ENCODE measurements at regions not wholly inside any gene's neighbourhood (a gene's known extent, or its start where the extent isn't known, plus 50 kb on each side); places are given as distances from the start of the nearest gene placed in this dataset.

GRCh38 chr13:53197424-53197823 lies 168.8 kb downstream of the OLFM4 start:
- Histone ChIP-seq H3K27ac (ENCODE audit: low read depth, low read length, poor library complexity, severe bottlenecking) (no peak overlapping the region), H3K4me1 (ENCODE audit: insufficient read depth, low read length, poor library complexity, severe bottlenecking) (no peaks in the 10 kb centered on the region), H3K4me3 (ENCODE audit: low read depth, low read length, poor library complexity, severe bottlenecking) (no peak overlapping the region), H3K36me3 (ENCODE audit: insufficient read depth, low read length, poor library complexity, severe bottlenecking) (no peaks in the 10 kb centered on the region), H3K9me3 (ENCODE audit: low read depth, low read length, poor library complexity, severe bottlenecking) (no peaks in the 10 kb centered on the region), H3K27me3 (replicated peaks; ENCODE audit: insufficient read depth, low read depth, low read length, poor library complexity) (no peaks in the 10 kb centered on the region)
- ChIA-PET POLR2A (ENCODE audit: low non-redundant PET) (no interaction called here), CTCF (interaction anchor here (0.9 to 1.8 kb wide), 6 partner anchors 10 to 532 kb away, joined by 3 to 19 read pairs (median 4); no protein-coding TSS in a partner anchor)
- DNase-seq (ENCODE audit: low spot score) = no peak
- no peak for TF ChIP-seq EZH2 (IDR thresholded peaks at IDR 0.05; ENCODE audit: borderline replicate concordance, low read depth, low read length, poor library complexity, severe bottlenecking)
- no peak for TF ChIP-seq CTCF (conservative IDR thresholded peaks at IDR 0.05; ENCODE audit: low read depth, low read length)
- BruUV-seq (replicated peaks) = no TSS peak
- intact Hi-C loops (cut with micrococcal nuclease; ENCODE audit: unreplicated experiment) = loop anchor here (10.0 kb wide), 1 partner anchor 593 kb away; no protein-coding TSS in a partner anchor

- Histone ChIP-seq H3K4me1 (ENCODE audit: insufficient read depth, low read length, poor library complexity, severe bottlenecking) (no peaks in the 10 kb centered on the region), H3K27ac (ENCODE audit: low read depth, low read length, poor library complexity, severe bottlenecking) (no peak overlapping the region), H3K9me3 (ENCODE audit: low read depth, low read length, poor library complexity, severe bottlenecking) (no peaks in the 10 kb centered on the region), H3K4me3 (ENCODE audit: low read depth, low read length, poor library complexity, severe bottlenecking) (no peak overlapping the region), H3K36me3 (ENCODE audit: insufficient read depth, low read length, poor library complexity, severe bottlenecking) (no peaks in the 10 kb centered on the region), H3K27me3 (replicated peaks; ENCODE audit: insufficient read depth, low read depth, low read length, poor library complexity) (no peaks in the 10 kb centered on the region)
- CTCF ChIA-PET = interaction anchor here (0.9 to 1.8 kb wide), 6 partner anchors 10 to 533 kb away, joined by 3 to 19 read pairs (median 4); no protein-coding TSS in a partner anchor
- BruUV-seq (replicated peaks) = no TSS peak
- TF ChIP-seq EZH2 (IDR thresholded peaks at IDR 0.05; ENCODE audit: borderline replicate concordance, low read depth, low read length, poor library complexity, severe bottlenecking) (no peak), CTCF (conservative IDR thresholded peaks at IDR 0.05; ENCODE audit: low read depth, low read length) (no peak)
- intact Hi-C loops (cut with micrococcal nuclease; ENCODE audit: unreplicated experiment) = loop anchor here (10.0 kb wide), 1 partner anchor 593 kb away; no protein-coding TSS in a partner anchor
- POLR2A ChIA-PET (ENCODE audit: low non-redundant PET) = no interaction called here
- DNase-seq (ENCODE audit: low spot score) = peak; percentile 39
These were observed 169.4 kb downstream of the OLFM4 start for GRCh38 chr13:53198017-53198416.

- POLR2A ChIA-PET (ENCODE audit: low non-redundant PET) = no interaction called here
- H3K27ac ChIP-seq (ENCODE audit: low read depth, low read length, poor library complexity, severe bottlenecking) = no peak overlapping the region
- DNase-seq (ENCODE audit: low spot score) = no peak
- H3K4me3 ChIP-seq (ENCODE audit: low read depth, low read length, poor library complexity, severe bottlenecking) = no peak overlapping the region
- no peaks in the 10 kb centered on the region for H3K36me3 ChIP-seq (ENCODE audit: insufficient read depth, low read length, poor library complexity, severe bottlenecking)
- CTCF ChIA-PET = interaction anchor here (1.1 to 1.8 kb wide), 4 partner anchors 47 to 534 kb away, joined by 3 to 19 read pairs (median 6); no protein-coding TSS in a partner anchor
- TF ChIP-seq CTCF (conservative IDR thresholded peaks at IDR 0.05; ENCODE audit: low read depth, low read length) (no peak), EZH2 (IDR thresholded peaks at IDR 0.05; ENCODE audit: borderline replicate concordance, low read depth, low read length, poor library complexity, severe bottlenecking) (no peak)
- no peaks in the 10 kb centered on the region for H3K27me3 ChIP-seq (replicated peaks; ENCODE audit: insufficient read depth, low read depth, low read length, poor library complexity)
- intact Hi-C loops (cut with micrococcal nuclease; ENCODE audit: unreplicated experiment) = loop anchor here (10.0 kb wide), 1 partner anchor 594 kb away; no protein-coding TSS in a partner anchor
- H3K9me3 ChIP-seq (ENCODE audit: low read depth, low read length, poor library complexity, severe bottlenecking) = no peaks in the 10 kb centered on the region
- BruUV-seq (replicated peaks) = no TSS peak
- H3K4me1 ChIP-seq (ENCODE audit: insufficient read depth, low read length, poor library complexity, severe bottlenecking) = no peaks in the 10 kb centered on the region
These were observed 170.1 kb downstream of the OLFM4 start for GRCh38 chr13:53198736-53199135.

All from A673 (cell line).